GM18867 (cell line): ENCODE measurements at regions not wholly inside any gene's neighbourhood (a gene's known extent, or its start where the extent isn't known, plus 50 kb on each side); places are given as distances from the start of the nearest gene placed in this dataset.
"Not testable (repeated sequence)": the region's sequence is repeated elsewhere in the genome, so short reads cannot be mapped to it uniquely, and the experiment has no call there.

ENCODE experiments used
- ATAC-seq: cut with Tn5 transposase; IDR thresholded peaks from one replicate; pipeline ENCODE4 v1.9.1; 2021; ENCODE audit warnings: mild to moderate bottlenecking, moderate library complexity; ENCODE audit not compliant: unreplicated experiment

GRCh38 chr16:73107371-73107770 lies 59.4 kb upstream of the ZFHX3 start:
- ATAC-seq, result no peak

GRCh38 chr16:73106329-73107034 lies 58.6 kb upstream of the ZFHX3 start:
- ATAC-seq, result no peak

GRCh38 chr16:73101568-73101967 lies 53.6 kb upstream of the ZFHX3 start:
- ATAC-seq, result no peak

GRCh38 chr16:73099601-73100000 lies 51.7 kb upstream of the ZFHX3 start:
- not testable (repeated sequence) for ATAC-seq
